ENCODE measurements at regions not wholly inside any gene's neighbourhood (a gene's known extent, or its start where the extent isn't known, plus 50 kb on each side); places are given as distances from the start of the nearest gene placed in this dataset.

DNA sequence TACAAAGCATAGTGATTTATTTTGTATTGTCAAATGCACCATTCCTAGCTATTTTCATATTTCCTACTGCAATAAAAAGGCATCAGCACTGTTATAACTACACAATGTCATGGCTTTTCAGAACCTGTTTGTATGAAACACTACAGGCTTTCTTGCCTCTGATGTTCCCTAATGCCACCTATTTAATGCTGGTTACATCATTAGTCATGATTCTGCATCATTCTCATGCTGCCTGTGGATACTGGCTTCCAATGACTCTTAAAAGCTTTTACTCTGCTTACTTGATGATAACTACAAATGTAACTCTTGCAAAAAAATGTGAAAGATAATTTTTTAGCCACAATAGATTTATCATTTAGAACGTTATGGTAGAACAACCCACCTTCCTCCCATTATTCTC, 529.4 kb downstream of the HTR7 start:
- no peaks in the 10 kb centered on the region for H3K9me3 ChIP-seq
- intact Hi-C loops (cut with DNase I), result no loop called here
- H3K36me3 ChIP-seq, result no peaks in the 10 kb centered on the region
- 80 to 83% methylated on average over 1 of the region's 1 CpG for WGBS, 2 donors
- no peak for DNase-seq
- H3K27ac ChIP-seq, result no peak overlapping the region
- no peak for TF ChIP-seq EP300 (IDR thresholded peaks at IDR 0.05)
- no peak for TF ChIP-seq POLR2A (IDR thresholded peaks at IDR 0.05)
- no peak for TF ChIP-seq POLR2AphosphoS5 (IDR thresholded peaks at IDR 0.05)
- TF ChIP-seq, protein P1, sequence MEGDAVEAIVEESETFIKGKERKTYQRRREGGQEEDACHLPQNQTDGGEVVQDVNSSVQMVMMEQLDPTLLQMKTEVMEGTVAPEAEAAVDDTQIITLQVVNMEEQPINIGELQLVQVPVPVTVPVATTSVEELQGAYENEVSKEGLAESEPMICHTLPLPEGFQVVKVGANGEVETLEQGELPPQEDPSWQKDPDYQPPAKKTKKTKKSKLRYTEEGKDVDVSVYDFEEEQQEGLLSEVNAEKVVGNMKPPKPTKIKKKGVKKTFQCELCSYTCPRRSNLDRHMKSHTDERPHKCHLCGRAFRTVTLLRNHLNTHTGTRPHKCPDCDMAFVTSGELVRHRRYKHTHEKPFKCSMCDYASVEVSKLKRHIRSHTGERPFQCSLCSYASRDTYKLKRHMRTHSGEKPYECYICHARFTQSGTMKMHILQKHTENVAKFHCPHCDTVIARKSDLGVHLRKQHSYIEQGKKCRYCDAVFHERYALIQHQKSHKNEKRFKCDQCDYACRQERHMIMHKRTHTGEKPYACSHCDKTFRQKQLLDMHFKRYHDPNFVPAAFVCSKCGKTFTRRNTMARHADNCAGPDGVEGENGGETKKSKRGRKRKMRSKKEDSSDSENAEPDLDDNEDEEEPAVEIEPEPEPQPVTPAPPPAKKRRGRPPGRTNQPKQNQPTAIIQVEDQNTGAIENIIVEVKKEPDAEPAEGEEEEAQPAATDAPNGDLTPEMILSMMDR (IDR thresholded peaks at IDR 0.05), result no peak
- H3K27me3 ChIP-seq, result no peaks in the 10 kb centered on the region
- no peak overlapping the region for H3K4me3 ChIP-seq
- no peaks in the 10 kb centered on the region for H3K4me1 ChIP-seq

DNA sequence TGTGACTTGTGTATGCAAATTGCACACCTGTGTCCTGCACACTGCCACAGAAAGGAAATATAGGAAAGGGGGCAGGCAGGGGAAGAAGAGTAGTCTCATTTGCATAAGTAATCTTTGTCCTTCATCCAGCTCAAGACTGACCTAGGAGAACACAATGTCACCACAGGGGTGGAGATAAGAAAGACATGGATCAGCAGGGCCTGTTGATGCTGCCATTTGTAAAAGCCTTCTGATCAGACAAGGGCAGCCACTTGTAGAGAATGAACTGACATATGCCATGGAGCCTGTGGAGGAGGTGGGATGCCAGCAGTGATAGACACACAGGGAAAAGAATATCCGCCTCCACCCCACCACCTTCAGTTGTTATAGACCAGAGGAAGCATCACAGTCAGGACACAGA, 528.9 kb downstream of the HTR7 start:
- Histone ChIP-seq H3K9me3 (no peaks in the 10 kb centered on the region), H3K4me1 (no peaks in the 10 kb centered on the region), H3K27me3 (no peaks in the 10 kb centered on the region), H3K4me3 (no peak overlapping the region), H3K36me3 (no peaks in the 10 kb centered on the region), H3K27ac (no peak overlapping the region)
- TF ChIP-seq POLR2A (IDR thresholded peaks at IDR 0.05), result no peak
- TF ChIP-seq EP300 (IDR thresholded peaks at IDR 0.05), result no peak
- no peak for TF ChIP-seq POLR2AphosphoS5 (IDR thresholded peaks at IDR 0.05)
- TF ChIP-seq, protein P1 (IDR thresholded peaks at IDR 0.05), result no peak
- no peak for DNase-seq
- whole genome bisulfite sequencing, 2 donors, result 86 to 94% methylated on average over 1 of the region's 1 CpG
- intact Hi-C loops (cut with DNase I), result no loop called here

DNA sequence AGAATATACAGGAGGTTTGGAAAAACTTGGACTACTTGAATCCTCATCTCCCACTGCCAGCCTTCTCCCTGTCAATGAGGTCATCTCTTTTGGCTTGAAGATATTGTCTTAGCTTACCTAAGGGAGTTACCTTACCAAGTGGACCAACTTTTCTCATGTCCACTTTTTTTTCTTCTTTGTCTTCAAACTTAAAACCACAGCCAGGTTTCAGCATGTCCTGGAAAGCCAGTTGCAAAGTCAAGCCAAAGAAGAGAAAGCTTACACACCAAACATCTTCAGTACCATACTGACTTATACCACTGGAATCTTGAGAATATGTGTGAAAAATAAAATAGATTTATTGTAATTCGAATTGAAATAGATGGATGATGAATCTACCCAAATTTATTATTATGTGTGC, 520.5 kb downstream of the HTR7 start:
- intact Hi-C loops (cut with DNase I), result no loop called here
- no peak overlapping the region for H3K27ac ChIP-seq
- no peaks in the 10 kb centered on the region for H3K4me1 ChIP-seq
- no peaks in the 10 kb centered on the region for H3K36me3 ChIP-seq
- H3K9me3 ChIP-seq, result no peaks in the 10 kb centered on the region
- no peak for TF ChIP-seq POLR2AphosphoS5 (IDR thresholded peaks at IDR 0.05)
- TF ChIP-seq, protein P1 (IDR thresholded peaks at IDR 0.05), result no peak
- no peak for TF ChIP-seq POLR2A (IDR thresholded peaks at IDR 0.05)
- TF ChIP-seq EP300 (IDR thresholded peaks at IDR 0.05), result no peak
- WGBS, 2 donors, result 61 to 73% methylated on average over 1 of the region's 1 CpG
- no peak for DNase-seq
- H3K4me3 ChIP-seq, result no peak overlapping the region
- no peaks in the 10 kb centered on the region for H3K27me3 ChIP-seq

DNA sequence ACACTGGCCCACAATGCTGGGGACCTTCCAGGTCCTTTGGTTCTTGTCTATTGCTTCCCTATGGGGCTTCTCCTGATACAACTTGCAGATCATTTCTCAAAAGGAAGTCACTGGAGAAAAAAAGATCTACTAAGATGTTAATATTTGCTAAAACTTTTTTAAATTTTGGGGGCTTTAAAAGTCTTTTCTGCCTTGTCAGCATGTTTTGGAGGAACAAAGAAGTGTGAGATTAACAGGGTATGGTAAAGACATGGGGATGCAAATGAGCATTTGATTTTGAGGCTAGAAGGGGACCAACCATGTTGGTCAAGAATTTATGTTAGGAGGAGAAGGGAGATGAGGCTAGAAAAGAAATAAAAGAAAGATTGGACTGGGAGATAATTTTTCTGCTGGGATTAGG, 515.4 kb downstream of the HTR7 start:
- Histone ChIP-seq H3K4me1 (no peaks in the 10 kb centered on the region), H3K27ac (no peak overlapping the region), H3K36me3 (no peaks in the 10 kb centered on the region), H3K9me3 (no peaks in the 10 kb centered on the region), H3K4me3 (no peak overlapping the region), H3K27me3 (no peaks in the 10 kb centered on the region)
- no peak for TF ChIP-seq EP300 (IDR thresholded peaks at IDR 0.05)
- TF ChIP-seq, protein P1 (IDR thresholded peaks at IDR 0.05), result no peak
- no peak for TF ChIP-seq POLR2A (IDR thresholded peaks at IDR 0.05)
- TF ChIP-seq POLR2AphosphoS5 (IDR thresholded peaks at IDR 0.05), result no peak
- no peak for DNase-seq
- intact Hi-C loops (cut with DNase I), result no loop called here

DNA sequence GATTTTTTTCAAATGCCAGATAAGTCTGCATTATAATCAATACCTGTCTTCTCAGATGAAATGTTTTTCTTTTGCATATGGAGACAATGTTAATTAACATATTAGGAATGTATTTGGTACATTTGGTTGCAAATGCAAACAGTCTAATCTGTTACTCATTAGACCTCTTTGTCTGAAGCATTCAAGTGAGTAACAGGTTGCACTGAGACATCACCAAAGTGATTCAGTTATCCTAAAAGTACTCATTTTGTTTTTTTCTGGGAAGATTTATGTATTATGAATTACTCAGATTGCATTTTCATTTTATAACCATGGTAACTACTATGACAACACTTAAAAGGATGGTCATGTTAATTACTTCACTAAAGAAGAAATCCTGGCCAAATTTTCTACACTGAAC, 513.6 kb downstream of the HTR7 start:
- H3K4me1 ChIP-seq, result no peaks in the 10 kb centered on the region
- DNase-seq, result no peak
- H3K36me3 ChIP-seq, result no peaks in the 10 kb centered on the region
- H3K27ac ChIP-seq, result no peak overlapping the region
- H3K9me3 ChIP-seq, result no peaks in the 10 kb centered on the region
- no peak overlapping the region for H3K4me3 ChIP-seq
- TF ChIP-seq POLR2A (IDR thresholded peaks at IDR 0.05), result no peak
- TF ChIP-seq, protein P1 (IDR thresholded peaks at IDR 0.05), result no peak
- no peak for TF ChIP-seq POLR2AphosphoS5 (IDR thresholded peaks at IDR 0.05)
- no peak for TF ChIP-seq EP300 (IDR thresholded peaks at IDR 0.05)
- no peaks in the 10 kb centered on the region for H3K27me3 ChIP-seq
- intact Hi-C loops (cut with DNase I), result no loop called here

Measured in sigmoid colon (tissue), 6 donors.